ENCODE measurements at regions not wholly inside any gene's neighbourhood (a gene's known extent, or its start where the extent isn't known, plus 50 kb on each side); places are given as distances from the start of the nearest gene placed in this dataset.

DNA sequence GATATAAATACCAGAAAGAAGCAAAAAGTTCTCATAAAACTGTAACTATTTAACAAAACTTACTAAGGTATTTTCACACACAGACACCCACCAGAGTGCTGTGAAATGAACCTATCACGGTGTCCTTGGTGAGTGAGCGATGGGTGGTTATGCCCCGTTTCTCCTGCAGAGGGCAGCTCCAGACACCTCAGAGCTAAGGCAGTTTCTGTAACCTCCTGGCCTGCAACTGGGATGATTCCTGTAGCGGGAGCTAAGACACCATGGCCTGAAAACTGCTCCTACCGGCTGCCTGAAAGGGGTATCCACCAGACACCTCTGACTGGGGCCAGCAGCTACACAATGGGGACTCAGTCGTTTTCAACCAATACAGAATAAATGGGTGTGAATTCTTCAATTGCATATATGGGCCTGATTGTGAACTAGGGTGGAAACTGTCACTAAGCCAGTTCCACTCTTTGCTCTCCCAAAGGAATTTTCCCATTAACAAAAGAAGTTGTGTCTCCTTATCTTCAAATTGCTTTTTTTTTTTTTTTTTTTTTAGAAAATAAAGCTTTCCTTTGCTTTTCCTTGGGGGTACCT is 2375.8 kb upstream of the TENM3 start:
- TF ChIP-seq, protein P1, sequence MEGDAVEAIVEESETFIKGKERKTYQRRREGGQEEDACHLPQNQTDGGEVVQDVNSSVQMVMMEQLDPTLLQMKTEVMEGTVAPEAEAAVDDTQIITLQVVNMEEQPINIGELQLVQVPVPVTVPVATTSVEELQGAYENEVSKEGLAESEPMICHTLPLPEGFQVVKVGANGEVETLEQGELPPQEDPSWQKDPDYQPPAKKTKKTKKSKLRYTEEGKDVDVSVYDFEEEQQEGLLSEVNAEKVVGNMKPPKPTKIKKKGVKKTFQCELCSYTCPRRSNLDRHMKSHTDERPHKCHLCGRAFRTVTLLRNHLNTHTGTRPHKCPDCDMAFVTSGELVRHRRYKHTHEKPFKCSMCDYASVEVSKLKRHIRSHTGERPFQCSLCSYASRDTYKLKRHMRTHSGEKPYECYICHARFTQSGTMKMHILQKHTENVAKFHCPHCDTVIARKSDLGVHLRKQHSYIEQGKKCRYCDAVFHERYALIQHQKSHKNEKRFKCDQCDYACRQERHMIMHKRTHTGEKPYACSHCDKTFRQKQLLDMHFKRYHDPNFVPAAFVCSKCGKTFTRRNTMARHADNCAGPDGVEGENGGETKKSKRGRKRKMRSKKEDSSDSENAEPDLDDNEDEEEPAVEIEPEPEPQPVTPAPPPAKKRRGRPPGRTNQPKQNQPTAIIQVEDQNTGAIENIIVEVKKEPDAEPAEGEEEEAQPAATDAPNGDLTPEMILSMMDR (IDR thresholded peaks at IDR 0.05) = peak; percentile 47
- Histone ChIP-seq H3K4me3 (replicated peaks in 1 of 3; ENCODE audit: low read depth in 2 of 3, low read length in 3 of 3) (no peak overlapping the region), H3K4me1 (ENCODE audit: control insufficient read depth in 1 of 2, insufficient read depth in 2 of 2, low read length in 2 of 2) (no peaks in the 10 kb centered on the region), H4K20me1 (ENCODE audit: insufficient read depth, low read length) (no peaks in the 10 kb centered on the region), H3K27me3 (ENCODE audit: control insufficient read depth in 2 of 2, insufficient read depth in 2 of 2, low read length in 2 of 2) (no peaks in the 10 kb centered on the region), H3K79me2 (ENCODE audit: insufficient read depth, low read length) (no peaks in the 10 kb centered on the region), H3K9me3 (replicated peaks in 1 of 2; ENCODE audit: control insufficient read depth in 1 of 2, insufficient read depth in 1 of 2, low read length in 2 of 2) (no peaks in the 10 kb centered on the region), H3K27ac (ENCODE audit: low read depth in 1 of 2, low read length in 2 of 2) (no peak overlapping the region), H3K4me2 (replicated peaks; ENCODE audit: extremely low read depth, low read length, poor library complexity, severe bottlenecking) (no peak overlapping the region), H3K9ac (ENCODE audit: insufficient read depth, low read length, poor library complexity, severe bottlenecking) (no peak overlapping the region), H3K36me3 (replicated peaks in 1 of 2; ENCODE audit: control insufficient read depth in 1 of 2, insufficient read depth in 2 of 2, low read length in 2 of 2) (no peaks in the 10 kb centered on the region), H2AFZ (ENCODE audit: insufficient read depth, low read depth, low read length, poor library complexity, severe bottlenecking) (no peak overlapping the region)
- no peak for DNase-seq
- Mint-ChIP-seq H3K4me1 (no peaks in the 10 kb centered on the region), H3K27ac (no peak overlapping the region), H3K9me3 (peaks cover 0 to 2% (median 0%) of the 10 kb centered on the region in 7 donors), H3K4me3 (no peak overlapping the region), H3K36me3 (no peaks in the 10 kb centered on the region), H3K27me3 (ENCODE audit: low read depth in 3 of 3) (no peaks in the 10 kb centered on the region)
- 17% methylated on average over 5 of the region's 6 CpGs for WGBS (ENCODE audit: insufficient coverage)
- intact Hi-C loops (cut with micrococcal nuclease) = no loop called here

DNA sequence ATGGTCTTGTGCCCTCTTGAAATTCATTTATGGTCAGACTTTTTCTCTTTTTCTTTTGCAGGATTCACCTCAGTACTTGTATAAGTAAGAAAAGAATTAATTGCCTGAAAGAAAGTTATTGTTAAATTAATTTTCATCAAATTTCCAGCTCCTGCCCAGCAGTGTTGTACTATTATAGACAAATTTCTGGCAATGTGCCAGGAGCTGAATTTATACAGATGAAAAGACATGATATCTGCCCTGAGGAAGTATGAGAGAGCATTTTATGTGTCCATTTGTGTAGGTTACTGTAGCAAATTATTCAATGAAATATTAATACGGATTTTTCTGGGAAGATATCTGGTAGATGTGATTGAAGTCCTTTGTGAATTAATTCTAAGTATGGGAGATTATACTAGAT is 2371.5 kb upstream of the TENM3 start:
- H3K79me2 ChIP-seq (ENCODE audit: insufficient read depth, low read length) = no peaks in the 10 kb centered on the region
- H3K4me1 ChIP-seq (ENCODE audit: control insufficient read depth in 1 of 2, insufficient read depth in 2 of 2, low read length in 2 of 2) = no peaks in the 10 kb centered on the region
- no peaks in the 10 kb centered on the region for H3K27me3 Mint-ChIP-seq (ENCODE audit: low read depth in 3 of 3)
- no peaks in the 10 kb centered on the region for H3K36me3 Mint-ChIP-seq
- no peak overlapping the region for H3K9ac ChIP-seq (ENCODE audit: insufficient read depth, low read length, poor library complexity, severe bottlenecking)
- H3K36me3 ChIP-seq (replicated peaks in 1 of 2; ENCODE audit: control insufficient read depth in 1 of 2, insufficient read depth in 2 of 2, low read length in 2 of 2) = no peaks in the 10 kb centered on the region
- H3K9me3 Mint-ChIP-seq = peaks cover 0 to 3% (median 0%) of the 10 kb centered on the region in 7 donors
- intact Hi-C loops (cut with micrococcal nuclease) = no loop called here
- H3K27ac ChIP-seq (ENCODE audit: low read depth in 1 of 2, low read length in 2 of 2) = no peak overlapping the region
- H3K27me3 ChIP-seq (ENCODE audit: control insufficient read depth in 2 of 2, insufficient read depth in 2 of 2, low read length in 2 of 2) = no peaks in the 10 kb centered on the region
- no peak overlapping the region for H3K27ac Mint-ChIP-seq
- H2AFZ ChIP-seq (ENCODE audit: insufficient read depth, low read depth, low read length, poor library complexity, severe bottlenecking) = no peak overlapping the region
- H3K4me2 ChIP-seq (replicated peaks; ENCODE audit: extremely low read depth, low read length, poor library complexity, severe bottlenecking) = no peak overlapping the region
- TF ChIP-seq, protein P1 (IDR thresholded peaks at IDR 0.05) = no peak
- no peak for DNase-seq
- no peaks in the 10 kb centered on the region for H4K20me1 ChIP-seq (ENCODE audit: insufficient read depth, low read length)
- no peak overlapping the region for H3K4me3 ChIP-seq (replicated peaks in 1 of 3; ENCODE audit: low read depth in 2 of 3, low read length in 3 of 3)
- no peak overlapping the region for H3K4me3 Mint-ChIP-seq
- H3K9me3 ChIP-seq (replicated peaks in 1 of 2; ENCODE audit: control insufficient read depth in 1 of 2, insufficient read depth in 1 of 2, low read length in 2 of 2) = no peaks in the 10 kb centered on the region
- H3K4me1 Mint-ChIP-seq = no peaks in the 10 kb centered on the region
- 88% methylated on average over 1 of the region's 1 CpG for WGBS (ENCODE audit: insufficient coverage)

Measured in CD14-positive monocyte (primary cell).